AG04450 (cell line): ENCODE measurements at regions not wholly inside any gene's neighbourhood (a gene's known extent, or its start where the extent isn't known, plus 50 kb on each side); places are given as distances from the start of the nearest gene placed in this dataset.
"Not testable (repeated sequence)": the region's sequence is repeated elsewhere in the genome, so short reads cannot be mapped to it uniquely, and the experiment has no call there.

ENCODE experiments used
- CTCF ChIA-PET: fragments of 300-600, 350-600 bp; formaldehyde crosslinking; extraction: SDS; loops from one replicate; lab custom pipeline; 2022; ENCODE audit warnings: antibody characterized with exemption, inconsistent platforms; lab: Charles Lee
- POLR2A ChIA-PET: fragments of 350-600 bp; formaldehyde crosslinking; extraction: SDS; loops from one replicate; lab custom pipeline; 2021; ENCODE audit warnings: antibody characterized with exemption, inconsistent platforms; lab: Yijun Ruan, JAX
- DNase-seq: peaks from one replicate; pipeline ENCODE4 v3.0.0-alpha.2; 2011; ENCODE audit warnings: low read depth, low spot score
- H3K27ac ChIP-seq: one replicate; pipeline ENCODE4 v1.5.1; 2012; ENCODE audit warnings: low read depth, low read length, control low read depth
- H3K27me3 ChIP-seq: one replicate; pipeline ENCODE4 v1.6.0; 2012; ENCODE audit warnings: low read length; ENCODE audit not compliant: control insufficient read depth, insufficient read depth
- H3K4me3 ChIP-seq: 2 replicates; pipeline ENCODE4 v1.5.1; 2011; ENCODE audit warnings: mild to moderate bottlenecking, low read depth, low read length, control low read depth
- H3K9me3 ChIP-seq: 2 replicates; pipeline ENCODE4 v1.5.1; 2012; ENCODE audit warnings: low read length; ENCODE audit not compliant: control insufficient read depth, insufficient read depth
- CTCF ChIP-seq: IDR thresholded peaks from 2 replicates; pipeline ENCODE4 v1.5.1; 2011; ENCODE audit warnings: low read depth, low read length, control low read depth, inconsistent platforms

DNA sequence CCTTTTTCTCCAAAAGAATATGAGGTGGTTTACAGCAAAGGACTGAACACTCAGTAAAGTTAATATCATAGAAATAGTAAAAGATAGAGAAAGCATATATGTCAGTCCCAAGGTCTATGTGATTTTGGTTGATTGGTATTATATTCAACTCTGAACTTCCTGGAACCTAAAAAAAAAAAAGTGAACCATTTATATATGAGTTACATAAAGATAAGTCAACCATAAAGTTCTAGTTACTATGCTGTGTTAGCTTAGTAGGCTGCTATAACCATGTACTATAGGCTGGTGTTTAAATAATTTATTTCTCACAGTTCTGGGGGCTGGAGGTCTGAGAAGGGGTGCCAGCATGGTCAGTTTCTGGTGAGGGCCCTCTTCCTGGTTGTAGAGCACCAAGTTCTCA is 475.6 kb downstream of the KLF12 start:
- no peak for DNase-seq
- Histone ChIP-seq H3K9me3 (peaks cover 7% of the 10 kb centered on the region; the same call in 1 of the 2 replicates), H3K27me3 (peaks cover 3% of the 10 kb centered on the region), H3K4me3 (no peak overlapping the region), H3K27ac (no peak overlapping the region)
- ChIA-PET CTCF (interaction anchor here (1.0 kb wide), 1 partner anchor 13 kb away, joined by 3 read pairs; no protein-coding TSS in a partner anchor), POLR2A (no interaction called here)
- no peak for TF ChIP-seq CTCF

GRCh38 chr13:73657821-73658540 is 476.2 kb downstream of the KLF12 start:
- Histone ChIP-seq H3K27ac (no peak overlapping the region), H3K9me3 (peaks cover 7% of the 10 kb centered on the region; the same call in 1 of the 2 replicates), H3K27me3 (peaks cover 3% of the 10 kb centered on the region), H3K4me3 (no peak overlapping the region)
- ChIA-PET POLR2A (interaction anchor here (0.6 kb wide), 1 partner anchor 667 kb away, joined by 4 read pairs; no protein-coding TSS in a partner anchor), CTCF (interaction anchor here (1.0 kb wide), 1 partner anchor 13 kb away, joined by 3 read pairs; no protein-coding TSS in a partner anchor)
- DNase-seq: no peak
- no peak for TF ChIP-seq CTCF

DNA sequence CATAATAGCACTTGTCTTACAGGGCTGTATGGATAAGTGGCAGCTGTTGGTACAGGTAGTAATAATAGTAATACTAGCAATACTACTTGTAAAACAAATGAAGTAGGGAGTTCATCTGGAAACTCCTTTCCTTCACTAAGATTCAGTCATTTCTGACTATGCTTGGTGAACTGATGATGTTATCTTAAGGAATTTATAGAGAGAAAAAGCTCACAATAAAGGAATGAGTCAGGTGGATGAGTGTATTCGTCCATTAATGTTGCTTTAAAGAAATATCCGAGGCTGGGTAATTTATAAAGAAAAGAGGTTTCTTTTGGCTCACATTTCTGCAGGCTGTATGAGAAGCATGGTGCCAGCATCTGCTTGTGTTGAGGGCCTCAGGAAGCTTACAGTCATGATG is 477.3 kb downstream of the KLF12 start:
- Histone ChIP-seq H3K27me3 (peaks cover 3% of the 10 kb centered on the region), H3K9me3 (peaks cover 4% of the 10 kb centered on the region; the same call in 1 of the 2 replicates), H3K27ac (no peak overlapping the region), H3K4me3 (no peak overlapping the region)
- CTCF ChIA-PET: no interaction called here
- POLR2A ChIA-PET: no interaction called here
- TF ChIP-seq CTCF: no peak
- no peak for DNase-seq

GRCh38 chr13:73653688-73654087 is 480.5 kb downstream of the KLF12 start:
- DNase-seq: no peak
- ChIA-PET POLR2A (no interaction called here), CTCF (interaction anchor here (1.0 kb wide), 1 partner anchor 14 kb away, joined by 3 read pairs; no protein-coding TSS in a partner anchor)
- H3K4me3 ChIP-seq: no peak overlapping the region
- no peak for TF ChIP-seq CTCF
- H3K27me3 ChIP-seq: no peaks in the 10 kb centered on the region
- H3K27ac ChIP-seq: no peak overlapping the region
- H3K9me3 ChIP-seq: no peaks in the 10 kb centered on the region

DNA sequence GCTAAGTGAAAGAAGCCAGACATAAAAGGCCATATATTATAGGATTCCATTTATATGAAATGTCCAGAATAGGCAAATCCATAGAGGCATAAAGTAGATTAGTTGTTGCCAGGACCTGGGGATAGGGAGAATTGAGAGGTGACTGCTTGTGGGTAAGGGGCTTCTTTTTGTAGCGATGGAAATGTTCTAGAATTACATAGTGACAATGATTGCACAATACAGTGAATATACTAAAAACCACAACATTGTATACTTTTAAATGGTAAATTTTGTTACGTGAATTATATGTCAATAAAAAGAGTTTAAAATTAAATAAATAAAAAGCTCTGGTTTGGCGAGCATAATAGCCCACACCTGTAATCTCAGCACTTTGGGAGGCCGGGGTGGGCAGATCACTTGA is 486.8 kb downstream of the KLF12 start:
- POLR2A ChIA-PET: no interaction called here
- Histone ChIP-seq H3K27ac (no peak overlapping the region), H3K4me3 (no peak overlapping the region), H3K27me3 (no peaks in the 10 kb centered on the region), H3K9me3 (no peaks in the 10 kb centered on the region)
- CTCF ChIA-PET: no interaction called here
- TF ChIP-seq CTCF: no peak
- DNase-seq: no peak

DNA sequence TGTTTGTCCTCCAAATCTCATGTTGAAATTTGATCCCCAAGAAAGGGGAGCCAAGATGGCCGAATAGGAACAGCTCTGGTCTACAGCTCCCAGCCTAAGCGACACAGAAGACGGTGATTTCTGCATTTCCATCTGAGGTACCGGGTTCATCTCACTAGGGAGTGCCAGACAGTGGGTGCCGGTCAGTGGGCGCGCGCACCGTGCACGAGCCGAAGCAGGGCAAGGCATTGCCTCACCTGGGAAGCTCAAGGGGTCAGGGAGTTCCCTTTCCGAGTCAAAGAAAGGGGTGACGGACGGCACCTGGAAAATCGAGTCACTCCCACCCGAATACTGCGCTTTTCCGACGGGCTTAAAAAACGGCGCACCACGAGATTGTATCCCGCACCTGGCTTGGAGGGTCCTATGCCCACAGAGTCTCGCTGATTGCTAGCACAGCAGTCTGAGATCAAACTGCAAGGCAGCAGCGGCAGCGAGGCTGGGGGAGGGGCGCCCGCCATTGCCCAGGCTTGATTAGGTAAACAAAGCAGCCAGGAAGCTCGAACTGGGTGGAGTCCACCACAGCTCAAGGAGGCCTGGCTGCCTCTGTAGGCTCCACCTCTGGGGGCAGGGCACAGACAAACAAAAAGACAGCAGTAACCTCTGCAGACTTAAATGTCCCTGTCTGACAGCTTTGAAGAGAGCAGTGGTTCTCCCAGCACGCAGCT is 493.6 kb downstream of the KLF12 start:
- DNase-seq, H3K27ac ChIP-seq, H3K9me3 ChIP-seq, POLR2A ChIA-PET, H3K4me3 ChIP-seq, H3K27me3 ChIP-seq, CTCF ChIA-PET: not testable (repeated sequence)
